Ishikawa (cell line): ENCODE measurements at regions not wholly inside any gene's neighbourhood (a gene's known extent, or its start where the extent isn't known, plus 50 kb on each side); places are given as distances from the start of the nearest gene placed in this dataset.

ENCODE experiments used
- CEBPB ChIP-seq: IDR thresholded peaks from 2 replicates; pipeline ENCODE4 v1.6.1; 2012
- CREB1 ChIP-seq: IDR thresholded peaks from 2 replicates; pipeline ENCODE4 v1.6.1; 2012; ENCODE audit warnings: low read depth
- EP300 ChIP-seq: IDR thresholded peaks from 2 replicates; pipeline ENCODE4 v1.6.1; 2012; ENCODE audit warnings: borderline replicate concordance
- FOXM1 ChIP-seq: IDR thresholded peaks from 2 replicates; pipeline ENCODE4 v1.6.1; 2012; ENCODE audit warnings: low read depth, borderline replicate concordance
- RAD21 ChIP-seq: IDR thresholded peaks from 2 replicates; pipeline ENCODE4 v1.6.1; 2012; ENCODE audit warnings: low read depth
- TAF1 ChIP-seq: IDR thresholded peaks from 2 replicates; pipeline ENCODE4 v1.6.1; 2012; ENCODE audit warnings: low read depth, mild to moderate bottlenecking
- TF ChIP-seq, protein P1 (sequence below): IDR thresholded peaks from 2 replicates; pipeline ENCODE4 v1.6.1; 2012
- TF ChIP-seq, protein P2 (sequence below): IDR thresholded peaks from 2 replicates; pipeline ENCODE4 v1.6.1; 2012; ENCODE audit warnings: low read depth, mild to moderate bottlenecking
- TF ChIP-seq, protein P3 (sequence below): IDR thresholded peaks from 2 replicates; pipeline ENCODE4 v1.6.1; 2012

DNA sequence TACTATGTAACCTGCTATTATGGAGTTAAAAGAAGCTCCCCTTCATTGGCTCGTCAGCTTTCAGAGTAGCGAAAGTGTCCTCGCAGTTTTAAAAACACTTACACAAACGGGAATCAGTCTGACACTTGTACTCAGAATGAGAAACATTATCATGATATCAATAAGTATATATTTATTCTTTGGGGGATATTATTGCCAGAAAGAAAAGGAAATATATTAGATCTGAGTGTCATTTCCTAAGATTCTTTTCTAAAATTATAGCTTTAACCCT is 584.5 kb downstream of the ZEB2 start:
- TF ChIP-seq CREB1 (no peak), RAD21 (no peak), FOXM1 (no peak), EP300 (no peak), TAF1 (no peak), CEBPB (no peak)
- TF ChIP-seq, protein P1, sequence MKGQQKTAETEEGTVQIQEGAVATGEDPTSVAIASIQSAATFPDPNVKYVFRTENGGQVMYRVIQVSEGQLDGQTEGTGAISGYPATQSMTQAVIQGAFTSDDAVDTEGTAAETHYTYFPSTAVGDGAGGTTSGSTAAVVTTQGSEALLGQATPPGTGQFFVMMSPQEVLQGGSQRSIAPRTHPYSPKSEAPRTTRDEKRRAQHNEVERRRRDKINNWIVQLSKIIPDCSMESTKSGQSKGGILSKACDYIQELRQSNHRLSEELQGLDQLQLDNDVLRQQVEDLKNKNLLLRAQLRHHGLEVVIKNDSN = no peak
- TF ChIP-seq, protein P2, sequence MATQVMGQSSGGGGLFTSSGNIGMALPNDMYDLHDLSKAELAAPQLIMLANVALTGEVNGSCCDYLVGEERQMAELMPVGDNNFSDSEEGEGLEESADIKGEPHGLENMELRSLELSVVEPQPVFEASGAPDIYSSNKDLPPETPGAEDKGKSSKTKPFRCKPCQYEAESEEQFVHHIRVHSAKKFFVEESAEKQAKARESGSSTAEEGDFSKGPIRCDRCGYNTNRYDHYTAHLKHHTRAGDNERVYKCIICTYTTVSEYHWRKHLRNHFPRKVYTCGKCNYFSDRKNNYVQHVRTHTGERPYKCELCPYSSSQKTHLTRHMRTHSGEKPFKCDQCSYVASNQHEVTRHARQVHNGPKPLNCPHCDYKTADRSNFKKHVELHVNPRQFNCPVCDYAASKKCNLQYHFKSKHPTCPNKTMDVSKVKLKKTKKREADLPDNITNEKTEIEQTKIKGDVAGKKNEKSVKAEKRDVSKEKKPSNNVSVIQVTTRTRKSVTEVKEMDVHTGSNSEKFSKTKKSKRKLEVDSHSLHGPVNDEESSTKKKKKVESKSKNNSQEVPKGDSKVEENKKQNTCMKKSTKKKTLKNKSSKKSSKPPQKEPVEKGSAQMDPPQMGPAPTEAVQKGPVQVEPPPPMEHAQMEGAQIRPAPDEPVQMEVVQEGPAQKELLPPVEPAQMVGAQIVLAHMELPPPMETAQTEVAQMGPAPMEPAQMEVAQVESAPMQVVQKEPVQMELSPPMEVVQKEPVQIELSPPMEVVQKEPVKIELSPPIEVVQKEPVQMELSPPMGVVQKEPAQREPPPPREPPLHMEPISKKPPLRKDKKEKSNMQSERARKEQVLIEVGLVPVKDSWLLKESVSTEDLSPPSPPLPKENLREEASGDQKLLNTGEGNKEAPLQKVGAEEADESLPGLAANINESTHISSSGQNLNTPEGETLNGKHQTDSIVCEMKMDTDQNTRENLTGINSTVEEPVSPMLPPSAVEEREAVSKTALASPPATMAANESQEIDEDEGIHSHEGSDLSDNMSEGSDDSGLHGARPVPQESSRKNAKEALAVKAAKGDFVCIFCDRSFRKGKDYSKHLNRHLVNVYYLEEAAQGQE = no peak
- TF ChIP-seq, protein P3, sequence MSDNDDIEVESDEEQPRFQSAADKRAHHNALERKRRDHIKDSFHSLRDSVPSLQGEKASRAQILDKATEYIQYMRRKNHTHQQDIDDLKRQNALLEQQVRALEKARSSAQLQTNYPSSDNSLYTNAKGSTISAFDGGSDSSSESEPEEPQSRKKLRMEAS = no peak
